Adrenal gland (tissue), 5 donors: ENCODE measurements at regions not wholly inside any gene's neighbourhood (a gene's known extent, or its start where the extent isn't known, plus 50 kb on each side); places are given as distances from the start of the nearest gene placed in this dataset.

Experiments used
- POLR2A ChIP-seq, 2 donors: fragments of 450-650 bp; IDR thresholded peaks; one replicate each; pipeline ENCODE4 v1.6.1; 2017; ENCODE audit warnings: antibody characterized with exemption in 2 of 2, mild to moderate bottlenecking in 2 of 2, moderate library complexity in 1 of 2
- TF ChIP-seq, protein P1 (sequence below), 6 experiments: fragments of 450-650 bp in 4 of 6; fragments of 200-600 bp in 2 of 6; sonication (generic) in 1 of 6; IDR thresholded peaks; 1 replicate in 5 of 6; 2 replicates in 1 of 6; pipeline versions ENCODE4 v1.5.1 to v1.8.0; 2016 to 2021; ENCODE audit warnings: antibody characterized with exemption in 6 of 6, mild to moderate bottlenecking in 2 of 6, moderate library complexity in 1 of 6
- donor health status: DM: no; HTN: no; CAD: no.

DNA sequence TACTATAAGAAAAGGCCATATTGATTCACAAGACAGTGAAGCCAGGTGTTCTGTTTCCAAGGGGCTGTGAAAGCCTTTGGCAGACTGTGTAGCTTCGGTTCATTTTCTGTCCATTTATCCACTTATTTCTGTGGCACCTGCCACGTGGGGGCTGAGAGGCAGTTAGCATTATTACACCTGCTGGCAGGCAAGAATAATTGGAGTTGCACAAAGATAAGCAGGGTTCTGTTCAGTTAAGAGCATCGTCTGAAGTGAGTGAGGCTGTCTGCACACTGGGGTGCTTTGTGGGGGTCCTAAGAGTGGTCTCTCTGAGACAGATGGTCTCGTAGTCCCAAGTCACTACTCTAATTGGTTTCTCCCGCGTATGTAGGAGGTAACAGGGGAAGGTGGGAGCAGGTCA lies 60.6 kb upstream of the CCN6 start:
- TF ChIP-seq, protein P1, sequence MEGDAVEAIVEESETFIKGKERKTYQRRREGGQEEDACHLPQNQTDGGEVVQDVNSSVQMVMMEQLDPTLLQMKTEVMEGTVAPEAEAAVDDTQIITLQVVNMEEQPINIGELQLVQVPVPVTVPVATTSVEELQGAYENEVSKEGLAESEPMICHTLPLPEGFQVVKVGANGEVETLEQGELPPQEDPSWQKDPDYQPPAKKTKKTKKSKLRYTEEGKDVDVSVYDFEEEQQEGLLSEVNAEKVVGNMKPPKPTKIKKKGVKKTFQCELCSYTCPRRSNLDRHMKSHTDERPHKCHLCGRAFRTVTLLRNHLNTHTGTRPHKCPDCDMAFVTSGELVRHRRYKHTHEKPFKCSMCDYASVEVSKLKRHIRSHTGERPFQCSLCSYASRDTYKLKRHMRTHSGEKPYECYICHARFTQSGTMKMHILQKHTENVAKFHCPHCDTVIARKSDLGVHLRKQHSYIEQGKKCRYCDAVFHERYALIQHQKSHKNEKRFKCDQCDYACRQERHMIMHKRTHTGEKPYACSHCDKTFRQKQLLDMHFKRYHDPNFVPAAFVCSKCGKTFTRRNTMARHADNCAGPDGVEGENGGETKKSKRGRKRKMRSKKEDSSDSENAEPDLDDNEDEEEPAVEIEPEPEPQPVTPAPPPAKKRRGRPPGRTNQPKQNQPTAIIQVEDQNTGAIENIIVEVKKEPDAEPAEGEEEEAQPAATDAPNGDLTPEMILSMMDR (IDR thresholded peaks at IDR 0.05), result no peak
- no peak for TF ChIP-seq POLR2A (IDR thresholded peaks at IDR 0.05)
